Right lobe of liver (tissue), 6 donors: ENCODE measurements at regions not wholly inside any gene's neighbourhood (a gene's known extent, or its start where the extent isn't known, plus 50 kb on each side); places are given as distances from the start of the nearest gene placed in this dataset.

Experiments used
- ATAC-seq, 4 donors: fragments of 200-7000 bp; cut with Tn5 transposase; one replicate each; pipeline ENCODE4 v1.9.1; 2020; ENCODE audit warnings: mild to moderate bottlenecking in 4 of 4, moderate library complexity in 4 of 4
- DNase-seq, 3 donors: peaks; one replicate each; pipeline ENCODE4 v3.0.0-alpha.2; 2020
- H3K27ac ChIP-seq, 3 donors: fragments of 200-600 bp; one replicate each; pipeline ENCODE4 v1.8.0; 2022
- H3K27me3 ChIP-seq, 2 donors: fragments of 200-600 bp; one replicate each; pipeline ENCODE4 v1.8.0; 2022
- H3K36me3 ChIP-seq, 4 donors: fragments of 200-600 bp; sonication (generic) in 1 of 4; one replicate each; pipeline versions ENCODE4 v1.5.1 to v1.8.0; 2017 to 2022; ENCODE audit warnings: control low read depth in 1 of 4
- H3K4me1 ChIP-seq, 4 donors: fragments of 200-600 bp; sonication (generic) in 1 of 4; one replicate each; pipeline versions ENCODE4 v1.5.1 to v1.8.0; 2017 to 2022; ENCODE audit warnings: control low read depth in 1 of 4
- H3K4me3 ChIP-seq, 3 donors: fragments of 200-600 bp; one replicate each; pipeline ENCODE4 v1.8.0; 2022
- H3K9me3 ChIP-seq, 4 donors: fragments of 200-600 bp; sonication (generic) in 1 of 4; one replicate each; pipeline versions ENCODE4 v1.5.1 to v1.8.0; 2017 to 2022; ENCODE audit warnings: control low read depth in 1 of 4
- POLR2A ChIP-seq: fragments of 450-650 bp; IDR thresholded peaks from one replicate; pipeline ENCODE4 v1.6.1; 2017; ENCODE audit warnings: antibody characterized with exemption, mild to moderate bottlenecking
- WGBS: methylation state at CpG from one replicate; pipeline ENCODE4 v1.1.6; 2018; ENCODE audit warnings: low coverage, low lambda C conversion rate; ENCODE audit not compliant: insufficient coverage; ENCODE audit errors: missing lambda C conversion rate; 5-methylcytosine and 5-hydroxymethylcytosine counted together
- intact Hi-C, 2 donors: fragments of 100-400 bp; cut with DNase I; formaldehyde crosslinking; loops; one replicate each; pipeline versions ENCODE4 v1.11.2 to v1.14.1; 2022
- TF ChIP-seq, protein P1 (sequence below), 4 donors: fragments of 200-600 bp in 3 of 4; fragments of 450-650 bp in 1 of 4; IDR thresholded peaks; one replicate each; pipeline versions ENCODE4 v1.5.1 to v1.8.0; 2016 to 2022; ENCODE audit warnings: antibody characterized with exemption in 4 of 4, mild to moderate bottlenecking in 2 of 4
- donor health status: DM: no; HTN: yes; CAD: no.
- donor health status: DM: no; HTN: no; CAD: no.
- donor health status: DM: no; HTN: no; CAD: no.
- donor health status: DM: no; HTN: yes; CAD: no.
- donor health status: DM: no; HTN: yes; CAD: no.

DNA sequence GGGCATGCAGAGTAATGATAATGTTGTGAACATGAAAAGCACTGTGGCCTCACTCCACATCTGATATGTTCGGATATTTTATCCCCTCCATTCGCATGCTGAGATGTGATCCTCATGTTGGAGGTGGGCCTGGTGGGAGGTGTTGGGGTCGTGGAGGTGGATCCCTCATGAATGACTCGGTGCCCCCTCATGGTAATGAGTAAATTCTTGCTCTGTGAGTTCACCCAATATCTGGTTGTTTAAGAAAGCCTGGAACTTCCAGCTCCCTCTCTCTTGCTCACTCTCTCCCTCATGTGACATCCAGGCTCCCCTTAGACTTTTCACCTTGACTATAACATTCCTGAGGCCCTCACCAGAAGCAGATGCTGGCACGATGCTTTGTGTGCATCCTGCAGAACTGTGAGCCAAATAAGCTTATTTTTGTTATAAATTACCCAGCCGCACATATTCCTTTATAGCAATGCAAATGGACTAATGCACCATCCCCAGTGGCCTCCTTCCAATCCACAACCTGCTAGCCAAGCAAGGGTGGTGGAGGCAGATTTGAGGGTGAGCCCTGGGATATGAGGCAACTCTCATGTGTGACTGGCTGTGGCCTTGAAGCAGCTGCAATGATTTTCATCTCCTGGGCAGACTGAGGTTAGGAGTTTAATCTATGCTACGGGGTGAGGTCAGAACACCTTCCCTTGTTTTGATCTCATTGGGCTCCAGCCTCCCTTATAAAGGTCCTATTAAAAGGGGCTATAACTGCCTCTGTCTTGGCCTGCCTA, 276.5 kb downstream of the ETS1 start:
- no peak overlapping the region for H3K4me3 ChIP-seq
- WGBS: 58% methylated on average over 6 of the region's 7 CpGs
- TF ChIP-seq, protein P1, sequence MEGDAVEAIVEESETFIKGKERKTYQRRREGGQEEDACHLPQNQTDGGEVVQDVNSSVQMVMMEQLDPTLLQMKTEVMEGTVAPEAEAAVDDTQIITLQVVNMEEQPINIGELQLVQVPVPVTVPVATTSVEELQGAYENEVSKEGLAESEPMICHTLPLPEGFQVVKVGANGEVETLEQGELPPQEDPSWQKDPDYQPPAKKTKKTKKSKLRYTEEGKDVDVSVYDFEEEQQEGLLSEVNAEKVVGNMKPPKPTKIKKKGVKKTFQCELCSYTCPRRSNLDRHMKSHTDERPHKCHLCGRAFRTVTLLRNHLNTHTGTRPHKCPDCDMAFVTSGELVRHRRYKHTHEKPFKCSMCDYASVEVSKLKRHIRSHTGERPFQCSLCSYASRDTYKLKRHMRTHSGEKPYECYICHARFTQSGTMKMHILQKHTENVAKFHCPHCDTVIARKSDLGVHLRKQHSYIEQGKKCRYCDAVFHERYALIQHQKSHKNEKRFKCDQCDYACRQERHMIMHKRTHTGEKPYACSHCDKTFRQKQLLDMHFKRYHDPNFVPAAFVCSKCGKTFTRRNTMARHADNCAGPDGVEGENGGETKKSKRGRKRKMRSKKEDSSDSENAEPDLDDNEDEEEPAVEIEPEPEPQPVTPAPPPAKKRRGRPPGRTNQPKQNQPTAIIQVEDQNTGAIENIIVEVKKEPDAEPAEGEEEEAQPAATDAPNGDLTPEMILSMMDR (IDR thresholded peaks at IDR 0.05): no peak
- no peak for TF ChIP-seq POLR2A
- H3K4me1 ChIP-seq: no peaks in the 10 kb centered on the region
- H3K36me3 ChIP-seq: no peaks in the 10 kb centered on the region
- DNase-seq (no peak), ATAC-seq (no peak)
- intact Hi-C loops: no loop called here
- H3K27ac ChIP-seq: no peak overlapping the region
- no peaks in the 10 kb centered on the region for H3K9me3 ChIP-seq
- no peaks in the 10 kb centered on the region for H3K27me3 ChIP-seq

DNA sequence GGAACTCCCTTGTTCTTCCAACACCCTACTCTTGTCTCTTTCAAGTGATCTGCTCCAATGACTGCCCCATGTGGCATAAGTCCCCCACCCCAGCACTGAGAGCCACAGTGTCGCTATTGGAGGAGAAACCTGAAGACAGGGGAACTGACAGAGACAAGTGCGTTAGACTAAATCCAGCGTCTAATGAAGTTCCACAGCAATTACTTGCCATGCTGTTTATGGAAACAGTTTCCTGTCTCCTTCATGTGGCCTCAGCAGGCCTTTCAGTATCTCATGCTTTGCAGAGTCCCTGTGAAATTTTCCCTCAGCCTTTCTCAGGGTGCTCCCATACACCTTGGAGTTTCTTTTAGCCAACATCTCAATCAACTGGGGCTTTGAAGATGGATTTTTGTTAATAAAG, 277.4 kb downstream of the ETS1 start:
- ATAC-seq: no peak
- no peak for DNase-seq
- Histone ChIP-seq H3K4me1 (no peaks in the 10 kb centered on the region), H3K27me3 (no peaks in the 10 kb centered on the region), H3K36me3 (no peaks in the 10 kb centered on the region), H3K27ac (no peak overlapping the region), H3K4me3 (no peak overlapping the region), H3K9me3 (no peaks in the 10 kb centered on the region)
- 83% methylated on average over 3 of the region's 3 CpGs for WGBS
- TF ChIP-seq, protein P1 (IDR thresholded peaks at IDR 0.05): no peak
- no peak for TF ChIP-seq POLR2A
- intact Hi-C loops: no loop called here

DNA sequence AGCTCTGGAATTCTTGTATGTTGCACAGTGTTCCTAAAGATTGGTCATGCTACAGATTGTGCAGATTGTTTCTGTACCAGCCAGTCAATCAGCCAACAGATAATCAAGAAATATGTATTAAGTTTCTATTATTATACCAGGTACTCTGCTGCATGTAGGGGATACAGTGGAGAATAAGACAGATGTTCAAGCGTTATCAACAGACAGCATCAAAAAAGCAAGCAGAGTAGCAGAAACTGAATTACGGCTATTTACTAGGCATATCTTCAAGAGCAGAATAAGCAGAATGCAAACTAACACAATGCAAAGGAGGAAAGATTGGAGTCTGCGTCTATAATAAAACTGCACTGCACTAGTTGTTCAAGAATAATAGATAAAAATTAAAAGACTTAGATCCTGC, 278.6 kb downstream of the ETS1 start:
- Histone ChIP-seq H3K4me1 (no peaks in the 10 kb centered on the region), H3K27ac (no peak overlapping the region), H3K9me3 (no peaks in the 10 kb centered on the region), H3K27me3 (no peaks in the 10 kb centered on the region), H3K36me3 (no peaks in the 10 kb centered on the region), H3K4me3 (no peak overlapping the region)
- intact Hi-C loops: no loop called here
- 66% methylated on average over 3 of the region's 3 CpGs for WGBS
- DNase-seq (no peak), ATAC-seq (no peak)
- TF ChIP-seq, protein P1 (IDR thresholded peaks at IDR 0.05): no peak
- TF ChIP-seq POLR2A: no peak

DNA sequence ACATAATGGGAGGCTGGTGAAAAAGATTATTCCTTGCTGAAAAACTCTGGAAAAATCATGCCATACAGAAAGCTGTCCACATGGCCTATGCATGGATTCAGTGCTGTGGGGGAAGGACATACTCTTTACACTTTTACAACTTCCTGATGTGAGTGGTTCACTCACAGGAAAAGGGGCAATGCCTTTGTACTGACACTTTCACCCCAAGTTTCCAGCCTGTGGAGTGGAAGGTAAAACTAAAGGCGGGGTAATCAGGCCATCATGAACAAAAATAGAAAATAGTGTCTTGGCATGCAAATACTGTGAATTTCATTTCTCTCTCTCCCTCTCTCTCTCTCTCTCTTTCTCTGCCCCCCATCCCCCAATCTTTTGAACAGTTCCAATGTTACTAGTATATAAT, 281.8 kb downstream of the ETS1 start:
- no peak for TF ChIP-seq POLR2A
- TF ChIP-seq, protein P1 (IDR thresholded peaks at IDR 0.05): no peak
- Histone ChIP-seq H3K4me1 (no peaks in the 10 kb centered on the region), H3K9me3 (no peaks in the 10 kb centered on the region), H3K27ac (no peak overlapping the region), H3K4me3 (no peak overlapping the region), H3K36me3 (no peaks in the 10 kb centered on the region), H3K27me3 (no peaks in the 10 kb centered on the region)
- DNase-seq: no peak
- 60% methylated on average over 1 of the region's 1 CpG for WGBS
- intact Hi-C loops: no loop called here
- ATAC-seq: no peak
